Neural progenitor cell (in vitro differentiated cells): ENCODE measurements at regions not wholly inside any gene's neighbourhood (a gene's known extent, or its start where the extent isn't known, plus 50 kb on each side); places are given as distances from the start of the nearest gene placed in this dataset.

Experiments used
- DNase-seq: peaks from one replicate; pipeline ENCODE4 v3.0.0-alpha.2; 2016; ENCODE audit warnings: low spot score
- H2AFZ ChIP-seq: fragments of 200-600 bp; sonication (generic); replicated peaks from 2 replicates; pipeline ENCODE4 v1.6.1; 2016; ENCODE audit warnings: antibody characterized with exemption
- H3F3A ChIP-seq: fragments of 200-600 bp; sonication (generic); 2 replicates; pipeline ENCODE4 v1.6.1; 2016; ENCODE audit warnings: antibody characterized with exemption, low read depth
- H3K27ac ChIP-seq: fragments of 200-600 bp; sonication (generic); 2 replicates; pipeline ENCODE4 v1.5.1; 2016; ENCODE audit warnings: mild to moderate bottlenecking
- H3K27me3 ChIP-seq: fragments of 200-600 bp; sonication (generic); 2 replicates; pipeline ENCODE4 v1.6.1; 2016; ENCODE audit warnings: mild to moderate bottlenecking, moderate library complexity
- H3K36me3 ChIP-seq: fragments of 200-600 bp; sonication (generic); 2 replicates; pipeline ENCODE4 v1.5.1; 2016
- H3K4me1 ChIP-seq: fragments of 200-600 bp; sonication (generic); 2 replicates; pipeline ENCODE4 v1.6.1; 2016; ENCODE audit warnings: mixed run types
- H3K4me2 ChIP-seq: fragments of 200-600 bp; sonication (generic); 2 replicates; pipeline ENCODE4 v1.6.1; 2016
- H3K4me3 ChIP-seq: fragments of 200-600 bp; sonication (generic); 2 replicates; pipeline ENCODE4 v1.5.1; 2016
- H3K79me2 ChIP-seq: fragments of 200-600 bp; sonication (generic); 2 replicates; pipeline ENCODE4 v1.6.1; 2016; ENCODE audit warnings: low read depth
- H3K9ac ChIP-seq: fragments of 200-600 bp; sonication (generic); 2 replicates; pipeline ENCODE4 v1.6.1; 2016
- H3K9me3 ChIP-seq: fragments of 200-600 bp; sonication (generic); 2 replicates; pipeline ENCODE4 v1.5.1; 2016; ENCODE audit warnings: low read depth
- H4K20me1 ChIP-seq: fragments of 200-600 bp; sonication (generic); 2 replicates; pipeline ENCODE4 v1.6.1; 2016; ENCODE audit warnings: low read depth
- H3K27ac Mint-ChIP-seq: 3 replicates; pipeline ENCODE4 v1.8.0; 2021; ENCODE audit warnings: mixed read lengths
- H3K27me3 Mint-ChIP-seq: 2 replicates; pipeline ENCODE4 v1.8.0; 2022; ENCODE audit warnings: low read depth, mild to moderate bottlenecking, inconsistent platforms, moderate library complexity, mixed read lengths; ENCODE audit not compliant: insufficient read depth
- H3K36me3 Mint-ChIP-seq: 3 replicates; pipeline ENCODE4 v1.8.0; 2021; ENCODE audit warnings: mixed read lengths
- H3K4me1 Mint-ChIP-seq: 3 replicates; pipeline ENCODE4 v1.8.0; 2021; ENCODE audit warnings: mixed read lengths
- H3K4me3 Mint-ChIP-seq: 3 replicates; pipeline ENCODE4 v1.8.0; 2021; ENCODE audit warnings: mild to moderate bottlenecking, moderate library complexity, mixed read lengths
- H3K9me3 Mint-ChIP-seq: 3 replicates; pipeline ENCODE4 v1.8.0; 2020; ENCODE audit warnings: mixed read lengths
- CTCF ChIP-seq: fragments of 200-600 bp; sonication (generic); IDR thresholded peaks from 2 replicates; pipeline ENCODE4 v1.5.1; 2017; ENCODE audit warnings: antibody characterized with exemption, mild to moderate bottlenecking
- EZH2 ChIP-seq: fragments of 200-600 bp; sonication (generic); IDR thresholded peaks from 2 replicates; pipeline ENCODE4 v1.6.1; 2017; ENCODE audit warnings: antibody characterized with exemption, mild to moderate bottlenecking, moderate library complexity
- EZH2phosphoT487 ChIP-seq: fragments of 200-600 bp; sonication (generic); IDR thresholded peaks from 2 replicates; pipeline ENCODE4 v1.6.1; 2017; ENCODE audit warnings: antibody characterized with exemption

- Mint-ChIP-seq H3K27me3 (no peaks in the 10 kb centered on the region), H3K36me3 (no peaks in the 10 kb centered on the region), H3K4me1 (no peaks in the 10 kb centered on the region), H3K27ac (no peak overlapping the region), H3K4me3 (no peak overlapping the region), H3K9me3 (peaks cover 6% of the 10 kb centered on the region)
- no peak overlapping the region for H3K4me2 ChIP-seq
- no peaks in the 10 kb centered on the region for H3K27me3 ChIP-seq
- H3K4me3 ChIP-seq: no peak overlapping the region
- no peak for DNase-seq
- no peaks in the 10 kb centered on the region for H3K36me3 ChIP-seq
- H2AFZ ChIP-seq: no peak overlapping the region
- H3K79me2 ChIP-seq: no peaks in the 10 kb centered on the region
- TF ChIP-seq EZH2 (no peak), EZH2phosphoT487 (no peak), CTCF (no peak)
- no peaks in the 10 kb centered on the region for H3K4me1 ChIP-seq
- no peaks in the 10 kb centered on the region for H4K20me1 ChIP-seq
- H3K27ac ChIP-seq: no peak overlapping the region
- no peaks in the 10 kb centered on the region for H3K9me3 ChIP-seq
- H3K9ac ChIP-seq: no peak overlapping the region
- H3F3A ChIP-seq: no peaks in the 10 kb centered on the region
Observed at GRCh38 chr5:90142541-90142940, 267.0 kb downstream of the CETN3 start.

- Histone ChIP-seq H3K9me3 (no peaks in the 10 kb centered on the region), H3K79me2 (no peaks in the 10 kb centered on the region), H3K4me2 (no peak overlapping the region), H4K20me1 (no peaks in the 10 kb centered on the region), H3K27me3 (no peaks in the 10 kb centered on the region), H3F3A (no peaks in the 10 kb centered on the region), H2AFZ (no peak overlapping the region), H3K9ac (no peak overlapping the region), H3K4me3 (no peak overlapping the region), H3K36me3 (no peaks in the 10 kb centered on the region), H3K4me1 (no peaks in the 10 kb centered on the region), H3K27ac (no peak overlapping the region)
- no peak overlapping the region for H3K27ac Mint-ChIP-seq
- no peaks in the 10 kb centered on the region for H3K4me1 Mint-ChIP-seq
- no peaks in the 10 kb centered on the region for H3K36me3 Mint-ChIP-seq
- H3K4me3 Mint-ChIP-seq: no peak overlapping the region
- no peak for TF ChIP-seq EZH2phosphoT487
- TF ChIP-seq EZH2: no peak
- no peak for TF ChIP-seq CTCF
- H3K27me3 Mint-ChIP-seq: no peaks in the 10 kb centered on the region
- peaks cover 5% of the 10 kb centered on the region for H3K9me3 Mint-ChIP-seq
- DNase-seq: no peak
Observed at GRCh38 chr5:90141984-90142383, 267.6 kb downstream of the CETN3 start.

- Histone ChIP-seq H3K4me2 (no peak overlapping the region), H3K27me3 (no peaks in the 10 kb centered on the region), H3K36me3 (no peaks in the 10 kb centered on the region), H3K9ac (no peak overlapping the region), H3K9me3 (no peaks in the 10 kb centered on the region), H2AFZ (no peak overlapping the region), H3K4me1 (no peaks in the 10 kb centered on the region), H4K20me1 (no peaks in the 10 kb centered on the region), H3K79me2 (no peaks in the 10 kb centered on the region), H3F3A (no peaks in the 10 kb centered on the region), H3K27ac (no peak overlapping the region), H3K4me3 (no peak overlapping the region)
- no peak overlapping the region for H3K4me3 Mint-ChIP-seq
- H3K27ac Mint-ChIP-seq: no peak overlapping the region
- H3K9me3 Mint-ChIP-seq: peaks cover 2% of the 10 kb centered on the region
- H3K27me3 Mint-ChIP-seq: no peaks in the 10 kb centered on the region
- no peak for DNase-seq
- no peaks in the 10 kb centered on the region for H3K4me1 Mint-ChIP-seq
- TF ChIP-seq EZH2 (no peak), EZH2phosphoT487 (no peak), CTCF (no peak)
- H3K36me3 Mint-ChIP-seq: no peaks in the 10 kb centered on the region
Observed at GRCh38 chr5:90136952-90137528, 272.5 kb downstream of the CETN3 start.
